ENCODE measurements at regions not wholly inside any gene's neighbourhood (a gene's known extent, or its start where the extent isn't known, plus 50 kb on each side); places are given as distances from the start of the nearest gene placed in this dataset.

DNA sequence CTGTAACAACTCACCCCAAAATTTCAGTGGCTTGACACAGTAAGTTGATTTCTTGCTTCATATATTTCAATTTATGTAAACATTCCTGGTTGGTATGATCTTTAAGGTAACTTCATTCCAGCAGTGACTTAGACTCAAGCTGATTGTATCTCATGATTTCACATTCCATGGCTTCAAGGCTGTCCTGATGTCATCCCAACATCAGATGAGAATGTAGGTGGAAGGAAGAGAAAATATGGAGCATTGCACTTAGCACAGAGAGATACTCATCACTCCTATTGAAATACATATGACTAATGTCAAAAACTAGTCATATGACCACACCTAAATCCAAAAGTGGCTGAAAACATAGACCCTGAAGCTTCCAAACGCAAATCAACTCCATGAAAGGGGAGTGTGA is 793.8 kb downstream of the TBL1XR1 start:
- no peak for DNase-seq (ENCODE audit: low spot score in 2 of 2)
- Histone ChIP-seq H3K4me3 (no peak overlapping the region), H3K36me3 (no peaks in the 10 kb centered on the region), H3K4me1 (no peaks in the 10 kb centered on the region), H3K9me3 (no peaks in the 10 kb centered on the region), H3K27ac (peak overlapping the region in 1 of 2 donors; percentile 51), H3K27me3 (no peaks in the 10 kb centered on the region)
- TF ChIP-seq, protein P1, sequence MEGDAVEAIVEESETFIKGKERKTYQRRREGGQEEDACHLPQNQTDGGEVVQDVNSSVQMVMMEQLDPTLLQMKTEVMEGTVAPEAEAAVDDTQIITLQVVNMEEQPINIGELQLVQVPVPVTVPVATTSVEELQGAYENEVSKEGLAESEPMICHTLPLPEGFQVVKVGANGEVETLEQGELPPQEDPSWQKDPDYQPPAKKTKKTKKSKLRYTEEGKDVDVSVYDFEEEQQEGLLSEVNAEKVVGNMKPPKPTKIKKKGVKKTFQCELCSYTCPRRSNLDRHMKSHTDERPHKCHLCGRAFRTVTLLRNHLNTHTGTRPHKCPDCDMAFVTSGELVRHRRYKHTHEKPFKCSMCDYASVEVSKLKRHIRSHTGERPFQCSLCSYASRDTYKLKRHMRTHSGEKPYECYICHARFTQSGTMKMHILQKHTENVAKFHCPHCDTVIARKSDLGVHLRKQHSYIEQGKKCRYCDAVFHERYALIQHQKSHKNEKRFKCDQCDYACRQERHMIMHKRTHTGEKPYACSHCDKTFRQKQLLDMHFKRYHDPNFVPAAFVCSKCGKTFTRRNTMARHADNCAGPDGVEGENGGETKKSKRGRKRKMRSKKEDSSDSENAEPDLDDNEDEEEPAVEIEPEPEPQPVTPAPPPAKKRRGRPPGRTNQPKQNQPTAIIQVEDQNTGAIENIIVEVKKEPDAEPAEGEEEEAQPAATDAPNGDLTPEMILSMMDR (IDR thresholded peaks at IDR 0.05), result no peak
- intact Hi-C loops (cut with DNase I), result no loop called here

DNA sequence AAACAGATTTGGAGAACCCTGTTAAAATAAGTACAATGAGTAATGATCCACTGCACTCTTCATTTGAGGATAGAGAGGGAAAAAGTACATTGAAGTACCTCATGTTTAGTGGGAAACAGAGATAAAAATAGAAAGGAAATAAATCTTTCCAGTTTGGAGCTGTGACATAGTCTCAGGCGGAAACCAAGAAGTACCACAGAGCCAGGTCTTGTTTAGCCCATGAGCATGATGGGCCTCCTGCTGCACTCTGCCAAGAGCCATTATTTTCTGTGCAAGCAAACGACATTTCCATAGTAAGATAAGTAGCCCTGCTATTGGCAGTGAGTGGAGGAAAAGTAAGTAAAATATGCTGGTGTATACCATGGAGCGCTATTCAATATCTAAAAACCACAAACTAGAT is 796.1 kb downstream of the TBL1XR1 start:
- Histone ChIP-seq H3K27me3 (no peaks in the 10 kb centered on the region), H3K36me3 (no peaks in the 10 kb centered on the region), H3K4me3 (no peak overlapping the region), H3K9me3 (no peaks in the 10 kb centered on the region), H3K4me1 (no peaks in the 10 kb centered on the region), H3K27ac (peak overlapping the region in 1 of 2 donors; percentile 32)
- DNase-seq (ENCODE audit: low spot score in 2 of 2), result no peak
- intact Hi-C loops (cut with DNase I), result no loop called here
- TF ChIP-seq, protein P1 (IDR thresholded peaks at IDR 0.05), result no peak

DNA sequence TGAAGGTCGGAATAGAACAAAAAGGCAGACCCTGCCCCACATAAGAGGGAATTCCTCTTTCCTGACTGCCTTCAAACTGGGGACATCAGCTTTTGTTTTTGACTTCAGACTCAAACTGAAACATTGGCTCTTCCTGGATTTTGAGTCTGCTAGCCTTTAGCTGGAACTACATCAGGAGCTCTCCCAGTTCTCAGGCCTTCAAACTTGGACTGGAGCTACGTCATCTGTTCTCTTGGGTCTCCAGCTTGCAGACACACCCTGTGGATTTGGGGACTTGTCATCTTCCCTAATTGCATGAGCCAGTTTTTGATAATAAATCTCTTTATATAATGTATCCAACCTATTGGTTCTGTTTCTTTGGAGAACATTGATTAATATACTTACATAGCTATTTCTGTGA is 798.1 kb downstream of the TBL1XR1 start:
- Histone ChIP-seq H3K27ac (no peak overlapping the region), H3K27me3 (no peaks in the 10 kb centered on the region), H3K36me3 (no peaks in the 10 kb centered on the region), H3K4me1 (no peaks in the 10 kb centered on the region), H3K9me3 (no peaks in the 10 kb centered on the region), H3K4me3 (no peak overlapping the region)
- intact Hi-C loops (cut with DNase I), result no loop called here
- TF ChIP-seq, protein P1 (IDR thresholded peaks at IDR 0.05), result no peak
- DNase-seq (ENCODE audit: low spot score in 2 of 2), result no peak

DNA sequence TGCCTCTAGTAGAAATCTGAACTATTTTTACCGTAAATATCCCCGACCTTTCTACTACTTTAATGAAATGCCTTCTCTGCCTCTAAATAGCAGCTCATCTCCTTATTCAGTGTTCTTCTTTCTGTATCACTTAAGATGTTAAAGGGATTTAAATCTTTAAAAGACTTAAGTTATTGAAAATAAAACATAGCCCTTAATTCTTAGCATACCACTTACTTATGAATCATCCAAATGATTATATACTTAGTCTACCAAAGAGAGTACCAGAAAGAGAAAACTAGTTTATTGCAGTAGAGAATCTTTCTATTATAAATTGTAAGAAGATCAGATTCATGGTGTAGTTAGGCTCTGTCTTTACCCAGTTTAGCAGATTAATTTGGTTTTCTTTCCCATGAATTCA is 802.0 kb downstream of the TBL1XR1 start:
- TF ChIP-seq, protein P1 (IDR thresholded peaks at IDR 0.05), result no peak
- intact Hi-C loops (cut with DNase I), result no loop called here
- DNase-seq (ENCODE audit: low spot score in 2 of 2), result no peak
- Histone ChIP-seq H3K4me1 (no peaks in the 10 kb centered on the region), H3K27ac (no peak overlapping the region), H3K9me3 (no peaks in the 10 kb centered on the region), H3K4me3 (no peak overlapping the region), H3K27me3 (no peaks in the 10 kb centered on the region), H3K36me3 (no peaks in the 10 kb centered on the region)

DNA sequence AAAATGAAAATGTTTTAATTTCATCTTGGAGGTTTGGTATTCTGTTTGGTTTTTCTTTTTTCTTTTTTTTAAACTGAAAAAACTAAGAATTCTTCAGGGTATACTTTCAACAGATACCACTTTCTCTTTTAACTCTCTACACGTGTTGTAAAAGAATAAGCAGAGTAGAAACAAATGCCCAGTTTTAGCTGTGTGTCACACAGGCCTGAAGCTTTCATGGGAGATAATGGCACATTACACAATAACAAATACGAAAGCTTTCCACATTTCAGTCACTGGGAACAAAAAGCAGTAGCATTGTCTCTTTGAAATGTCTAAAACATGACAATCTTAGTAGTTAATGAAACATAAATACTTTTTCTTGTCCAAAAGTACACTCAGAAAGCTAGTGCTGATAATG is 818.5 kb downstream of the TBL1XR1 start:
- TF ChIP-seq, protein P1 (IDR thresholded peaks at IDR 0.05), result no peak
- Histone ChIP-seq H3K27me3 (no peaks in the 10 kb centered on the region), H3K36me3 (no peaks in the 10 kb centered on the region), H3K9me3 (no peaks in the 10 kb centered on the region), H3K4me1 (no peaks in the 10 kb centered on the region), H3K27ac (no peak overlapping the region), H3K4me3 (no peak overlapping the region)
- intact Hi-C loops (cut with DNase I), result no loop called here
- DNase-seq (ENCODE audit: low spot score in 2 of 2), result no peak

DNA sequence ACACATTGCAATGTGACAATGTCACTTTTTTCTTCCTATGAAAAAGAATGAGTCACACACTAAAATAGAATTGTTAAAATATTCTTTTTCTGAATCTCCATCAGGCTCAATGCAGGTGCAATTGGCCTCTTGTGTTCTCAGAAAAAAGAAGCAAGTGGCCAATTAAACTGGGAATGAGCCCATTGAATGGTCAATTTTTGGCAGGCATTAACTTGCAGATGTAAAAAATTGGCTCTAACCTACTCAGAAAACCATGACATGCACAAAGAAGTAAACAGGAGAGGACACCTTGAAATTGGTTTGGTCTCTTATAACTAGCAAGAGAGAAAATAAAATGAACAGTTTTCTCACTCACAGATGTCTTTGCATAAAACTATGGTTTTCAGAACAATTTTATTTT is 820.8 kb downstream of the TBL1XR1 start:
- no peaks in the 10 kb centered on the region for H3K27me3 ChIP-seq

More for the DNA sequence above, 820.8 kb downstream of the TBL1XR1 start:
- Histone ChIP-seq H3K9me3 (no peaks in the 10 kb centered on the region), H3K4me1 (no peaks in the 10 kb centered on the region), H3K27ac (no peak overlapping the region), H3K36me3 (no peaks in the 10 kb centered on the region), H3K4me3 (no peak overlapping the region)
- intact Hi-C loops (cut with DNase I), result no loop called here
- TF ChIP-seq, protein P1 (IDR thresholded peaks at IDR 0.05), result no peak
- DNase-seq (ENCODE audit: low spot score in 2 of 2), result no peak
